ENCODE measurements at regions not wholly inside any gene's neighbourhood (a gene's known extent, or its start where the extent isn't known, plus 50 kb on each side); places are given as distances from the start of the nearest gene placed in this dataset.

GRCh38 chr18:72089432-72089831, 454.7 kb downstream of the CBLN2 start:
- H3K27me3 ChIP-seq (ENCODE audit: control insufficient read depth in 1 of 2, insufficient read depth in 2 of 2, low read length in 2 of 2): no peaks in the 10 kb centered on the region
- H3K27ac ChIP-seq (ENCODE audit: low read depth in 2 of 2, low read length in 1 of 2): no peak overlapping the region
- H3K9me3 ChIP-seq (ENCODE audit: control insufficient read depth in 2 of 2, insufficient read depth in 1 of 2, low read depth in 1 of 2, low read length in 1 of 2): no peaks in the 10 kb centered on the region
- no peaks in the 10 kb centered on the region for H3K4me1 ChIP-seq (ENCODE audit: control insufficient read depth in 2 of 2, insufficient read depth in 2 of 2, low read length in 1 of 2)
- H3K4me3 ChIP-seq (ENCODE audit: low read depth in 1 of 2, low read length in 2 of 2): no peak overlapping the region
- WGBS, 2 donors: 58 to 59% methylated on average over 3 of the region's 3 CpGs
- H3K36me3 ChIP-seq (ENCODE audit: control insufficient read depth in 2 of 2, insufficient read depth in 2 of 2, low read length in 1 of 2): no peaks in the 10 kb centered on the region

DNA sequence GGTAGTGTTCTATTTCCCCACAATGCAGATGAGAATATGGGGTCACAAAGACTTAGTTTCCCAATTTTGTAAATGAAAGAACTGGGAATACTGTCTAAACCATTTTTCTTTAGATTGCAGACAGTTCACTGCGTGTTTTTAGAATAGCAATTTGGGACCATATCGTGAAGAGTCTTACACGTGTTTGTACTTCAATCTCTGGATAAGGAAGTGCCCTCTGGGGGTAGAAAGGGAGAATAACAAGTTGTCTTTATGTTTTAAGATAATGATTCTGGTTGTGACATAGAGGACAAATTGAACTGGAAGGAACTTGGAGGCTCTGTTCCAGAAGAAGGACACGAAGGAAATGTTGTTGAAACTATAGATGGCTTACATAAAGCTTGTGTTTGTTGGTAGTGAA, 457.7 kb downstream of the CBLN2 start:
- Histone ChIP-seq H3K9me3 (ENCODE audit: control insufficient read depth in 2 of 2, insufficient read depth in 1 of 2, low read depth in 1 of 2, low read length in 1 of 2) (no peaks in the 10 kb centered on the region), H3K27me3 (ENCODE audit: control insufficient read depth in 1 of 2, insufficient read depth in 2 of 2, low read length in 2 of 2) (no peaks in the 10 kb centered on the region), H3K4me1 (ENCODE audit: control insufficient read depth in 2 of 2, insufficient read depth in 2 of 2, low read length in 1 of 2) (no peaks in the 10 kb centered on the region), H3K4me3 (ENCODE audit: low read depth in 1 of 2, low read length in 2 of 2) (no peak overlapping the region), H3K27ac (ENCODE audit: low read depth in 2 of 2, low read length in 1 of 2) (no peak overlapping the region), H3K36me3 (ENCODE audit: control insufficient read depth in 2 of 2, insufficient read depth in 2 of 2, low read length in 1 of 2) (no peaks in the 10 kb centered on the region)
- WGBS, 2 donors: 14 to 16% methylated on average over 4 of the region's 4 CpGs

GRCh38 chr18:72075040-72075439, 469.1 kb downstream of the CBLN2 start:
- Histone ChIP-seq H3K4me3 (ENCODE audit: low read depth in 1 of 2, low read length in 2 of 2) (no peak overlapping the region), H3K9me3 (ENCODE audit: control insufficient read depth in 2 of 2, insufficient read depth in 1 of 2, low read depth in 1 of 2, low read length in 1 of 2) (peaks cover 0 to 2% of the 10 kb centered on the region in 2 donors), H3K27ac (ENCODE audit: low read depth in 2 of 2, low read length in 1 of 2) (no peak overlapping the region), H3K27me3 (ENCODE audit: control insufficient read depth in 1 of 2, insufficient read depth in 2 of 2, low read length in 2 of 2) (no peaks in the 10 kb centered on the region), H3K4me1 (ENCODE audit: control insufficient read depth in 2 of 2, insufficient read depth in 2 of 2, low read length in 1 of 2) (no peaks in the 10 kb centered on the region), H3K36me3 (ENCODE audit: control insufficient read depth in 2 of 2, insufficient read depth in 2 of 2, low read length in 1 of 2) (no peaks in the 10 kb centered on the region)
- WGBS, 2 donors: 80 to 83% methylated on average over 4 of the region's 4 CpGs

GRCh38 chr18:72063001-72063400, 481.1 kb downstream of the CBLN2 start:
- no peaks in the 10 kb centered on the region for H3K36me3 ChIP-seq (ENCODE audit: control insufficient read depth in 2 of 2, insufficient read depth in 2 of 2, low read length in 1 of 2)

DNA sequence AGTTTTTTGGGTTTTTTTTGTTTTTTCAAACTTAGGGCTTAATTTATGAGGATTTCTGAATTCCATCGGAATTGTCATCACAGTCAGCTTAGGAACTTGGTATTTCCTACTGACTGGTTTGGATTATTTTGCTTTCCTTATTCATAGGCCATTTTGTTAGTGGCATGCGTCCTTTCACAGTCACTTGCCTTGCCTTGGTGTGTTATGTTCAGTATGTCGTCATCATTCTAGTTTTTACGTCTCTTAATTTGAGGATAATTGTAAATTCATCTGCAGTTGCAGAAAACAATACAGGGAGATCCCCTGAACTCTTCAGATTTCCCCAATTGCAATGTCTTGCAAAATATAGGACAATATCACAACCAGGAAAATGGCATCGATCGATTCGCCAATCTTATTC, 485.3 kb downstream of the CBLN2 start:
- Histone ChIP-seq H3K36me3 (ENCODE audit: control insufficient read depth in 2 of 2, insufficient read depth in 2 of 2, low read length in 1 of 2) (no peaks in the 10 kb centered on the region), H3K4me3 (ENCODE audit: low read depth in 1 of 2, low read length in 2 of 2) (no peak overlapping the region), H3K27me3 (ENCODE audit: control insufficient read depth in 1 of 2, insufficient read depth in 2 of 2, low read length in 2 of 2) (no peaks in the 10 kb centered on the region), H3K27ac (ENCODE audit: low read depth in 2 of 2, low read length in 1 of 2) (no peak overlapping the region), H3K4me1 (ENCODE audit: control insufficient read depth in 2 of 2, insufficient read depth in 2 of 2, low read length in 1 of 2) (no peaks in the 10 kb centered on the region), H3K9me3 (ENCODE audit: control insufficient read depth in 2 of 2, insufficient read depth in 1 of 2, low read depth in 1 of 2, low read length in 1 of 2) (no peaks in the 10 kb centered on the region)
- 86 to 88% methylated on average over 7 of the region's 7 CpGs for WGBS, 2 donors

More at GRCh38 chr18:72063001-72063400, 481.1 kb downstream of the CBLN2 start:
- WGBS, 2 donors: 61 to 64% methylated on average over 7 of the region's 7 CpGs
- Histone ChIP-seq H3K4me1 (ENCODE audit: control insufficient read depth in 2 of 2, insufficient read depth in 2 of 2, low read length in 1 of 2) (no peaks in the 10 kb centered on the region), H3K4me3 (ENCODE audit: low read depth in 1 of 2, low read length in 2 of 2) (no peak overlapping the region), H3K9me3 (ENCODE audit: control insufficient read depth in 2 of 2, insufficient read depth in 1 of 2, low read depth in 1 of 2, low read length in 1 of 2) (no peaks in the 10 kb centered on the region), H3K27me3 (ENCODE audit: control insufficient read depth in 1 of 2, insufficient read depth in 2 of 2, low read length in 2 of 2) (no peaks in the 10 kb centered on the region), H3K27ac (ENCODE audit: low read depth in 2 of 2, low read length in 1 of 2) (no peak overlapping the region)

GRCh38 chr18:72056171-72056570, 488.0 kb downstream of the CBLN2 start:
- Histone ChIP-seq H3K9me3 (ENCODE audit: control insufficient read depth in 2 of 2, insufficient read depth in 1 of 2, low read depth in 1 of 2, low read length in 1 of 2) (no peaks in the 10 kb centered on the region), H3K4me1 (ENCODE audit: control insufficient read depth in 2 of 2, insufficient read depth in 2 of 2, low read length in 1 of 2) (no peaks in the 10 kb centered on the region), H3K4me3 (ENCODE audit: low read depth in 1 of 2, low read length in 2 of 2) (no peak overlapping the region), H3K27ac (ENCODE audit: low read depth in 2 of 2, low read length in 1 of 2) (no peak overlapping the region), H3K27me3 (ENCODE audit: control insufficient read depth in 1 of 2, insufficient read depth in 2 of 2, low read length in 2 of 2) (no peaks in the 10 kb centered on the region), H3K36me3 (ENCODE audit: control insufficient read depth in 2 of 2, insufficient read depth in 2 of 2, low read length in 1 of 2) (no peaks in the 10 kb centered on the region)

DNA sequence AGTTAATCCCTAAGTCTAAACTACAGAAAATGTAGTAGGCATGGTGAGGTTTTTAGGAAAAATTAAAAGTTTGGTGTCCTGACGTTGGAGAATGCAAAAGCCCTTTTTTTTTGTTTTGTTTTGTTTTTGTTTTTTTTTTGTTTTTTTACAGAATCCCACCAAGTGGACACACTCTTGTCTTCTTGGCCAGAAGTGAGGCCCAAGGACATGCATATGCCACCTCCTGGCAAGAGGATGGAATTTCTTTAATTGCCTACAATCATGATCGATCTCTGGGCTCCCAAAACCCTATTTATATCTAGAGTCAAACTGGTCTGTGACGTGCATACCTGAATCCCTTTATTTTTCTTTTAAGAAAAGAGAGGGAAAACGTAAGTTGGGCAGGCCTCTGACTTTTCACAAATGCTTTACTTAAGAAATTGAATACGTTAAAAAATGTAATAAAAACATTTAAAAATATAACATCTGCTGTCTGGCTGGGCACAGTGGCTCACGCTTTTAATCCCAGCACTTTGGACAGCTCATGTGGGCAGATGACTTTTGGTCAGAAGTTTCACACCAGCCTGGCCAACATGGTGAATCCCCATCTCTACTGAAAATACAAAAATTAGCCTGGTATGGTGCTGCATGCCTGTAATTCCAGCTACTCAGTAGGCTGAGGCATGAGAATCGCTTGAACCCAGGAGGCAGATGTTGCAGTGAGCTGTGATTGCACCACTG, 502.7 kb downstream of the CBLN2 start:
- H3K36me3 ChIP-seq (ENCODE audit: control insufficient read depth in 2 of 2, insufficient read depth in 2 of 2, low read length in 1 of 2): no peaks in the 10 kb centered on the region
- H3K4me1 ChIP-seq (ENCODE audit: control insufficient read depth in 2 of 2, insufficient read depth in 2 of 2, low read length in 1 of 2): no peaks in the 10 kb centered on the region
- H3K27me3 ChIP-seq (ENCODE audit: control insufficient read depth in 1 of 2, insufficient read depth in 2 of 2, low read length in 2 of 2): no peaks in the 10 kb centered on the region
- no peak overlapping the region for H3K4me3 ChIP-seq (ENCODE audit: low read depth in 1 of 2, low read length in 2 of 2)
- WGBS, 2 donors: 59 to 62% methylated on average over 7 of the region's 7 CpGs
- H3K27ac ChIP-seq (ENCODE audit: low read depth in 2 of 2, low read length in 1 of 2): no peak overlapping the region
- no peaks in the 10 kb centered on the region for H3K9me3 ChIP-seq (ENCODE audit: control insufficient read depth in 2 of 2, insufficient read depth in 1 of 2, low read depth in 1 of 2, low read length in 1 of 2)

- no peak overlapping the region for H3K4me3 ChIP-seq (ENCODE audit: low read depth in 1 of 2, low read length in 2 of 2)
- H3K27ac ChIP-seq (ENCODE audit: low read depth in 2 of 2, low read length in 1 of 2): no peak overlapping the region
- 56 to 61% methylated on average over 4 of the region's 4 CpGs for WGBS, 2 donors
Measured at GRCh38 chr18:72013427-72013850, 530.7 kb downstream of the CBLN2 start.

GRCh38 chr18:71998547-71999097, 545.5 kb downstream of the CBLN2 start:
- no peak overlapping the region for H3K4me3 ChIP-seq (ENCODE audit: low read depth in 1 of 2, low read length in 2 of 2)
- no peaks in the 10 kb centered on the region for H3K4me1 ChIP-seq (ENCODE audit: control insufficient read depth in 2 of 2, insufficient read depth in 2 of 2, low read length in 1 of 2)
- H3K27me3 ChIP-seq (ENCODE audit: control insufficient read depth in 1 of 2, insufficient read depth in 2 of 2, low read length in 2 of 2): no peaks in the 10 kb centered on the region
- H3K27ac ChIP-seq (ENCODE audit: low read depth in 2 of 2, low read length in 1 of 2): no peak overlapping the region
- 40 to 61% methylated on average over 4 of the region's 4 CpGs for WGBS, 2 donors
- no peaks in the 10 kb centered on the region for H3K9me3 ChIP-seq (ENCODE audit: control insufficient read depth in 2 of 2, insufficient read depth in 1 of 2, low read depth in 1 of 2, low read length in 1 of 2)
- H3K36me3 ChIP-seq (ENCODE audit: control insufficient read depth in 2 of 2, insufficient read depth in 2 of 2, low read length in 1 of 2): no peaks in the 10 kb centered on the region

More at GRCh38 chr18:72013427-72013850, 530.7 kb downstream of the CBLN2 start:
- no peaks in the 10 kb centered on the region for H3K27me3 ChIP-seq (ENCODE audit: control insufficient read depth in 1 of 2, insufficient read depth in 2 of 2, low read length in 2 of 2)
- no peaks in the 10 kb centered on the region for H3K36me3 ChIP-seq (ENCODE audit: control insufficient read depth in 2 of 2, insufficient read depth in 2 of 2, low read length in 1 of 2)
- no peaks in the 10 kb centered on the region for H3K4me1 ChIP-seq (ENCODE audit: control insufficient read depth in 2 of 2, insufficient read depth in 2 of 2, low read length in 1 of 2)
- no peaks in the 10 kb centered on the region for H3K9me3 ChIP-seq (ENCODE audit: control insufficient read depth in 2 of 2, insufficient read depth in 1 of 2, low read depth in 1 of 2, low read length in 1 of 2)

- H3K27ac ChIP-seq (ENCODE audit: low read depth in 2 of 2, low read length in 1 of 2): no peak overlapping the region
- no peak overlapping the region for H3K4me3 ChIP-seq (ENCODE audit: low read depth in 1 of 2, low read length in 2 of 2)
- no peaks in the 10 kb centered on the region for H3K4me1 ChIP-seq (ENCODE audit: control insufficient read depth in 2 of 2, insufficient read depth in 2 of 2, low read length in 1 of 2)
- H3K9me3 ChIP-seq (ENCODE audit: control insufficient read depth in 2 of 2, insufficient read depth in 1 of 2, low read depth in 1 of 2, low read length in 1 of 2): no peaks in the 10 kb centered on the region
- WGBS, 2 donors: 76 to 78% methylated on average over 1 of the region's 1 CpG
- no peaks in the 10 kb centered on the region for H3K27me3 ChIP-seq (ENCODE audit: control insufficient read depth in 1 of 2, insufficient read depth in 2 of 2, low read length in 2 of 2)
- H3K36me3 ChIP-seq (ENCODE audit: control insufficient read depth in 2 of 2, insufficient read depth in 2 of 2, low read length in 1 of 2): no peaks in the 10 kb centered on the region
Measured at GRCh38 chr18:71995904-71996465, 548.2 kb downstream of the CBLN2 start.
